ENCODE measurements at regions not wholly inside any gene's neighbourhood (a gene's known extent, or its start where the extent isn't known, plus 50 kb on each side); places are given as distances from the start of the nearest gene placed in this dataset.

GRCh38 chr2:240364961-240365775, 70.3 kb upstream of the GPC1 start:
- H3K4me1 ChIP-seq = peaks cover 6% of the 10 kb centered on the region
- TF ChIP-seq, protein P1, sequence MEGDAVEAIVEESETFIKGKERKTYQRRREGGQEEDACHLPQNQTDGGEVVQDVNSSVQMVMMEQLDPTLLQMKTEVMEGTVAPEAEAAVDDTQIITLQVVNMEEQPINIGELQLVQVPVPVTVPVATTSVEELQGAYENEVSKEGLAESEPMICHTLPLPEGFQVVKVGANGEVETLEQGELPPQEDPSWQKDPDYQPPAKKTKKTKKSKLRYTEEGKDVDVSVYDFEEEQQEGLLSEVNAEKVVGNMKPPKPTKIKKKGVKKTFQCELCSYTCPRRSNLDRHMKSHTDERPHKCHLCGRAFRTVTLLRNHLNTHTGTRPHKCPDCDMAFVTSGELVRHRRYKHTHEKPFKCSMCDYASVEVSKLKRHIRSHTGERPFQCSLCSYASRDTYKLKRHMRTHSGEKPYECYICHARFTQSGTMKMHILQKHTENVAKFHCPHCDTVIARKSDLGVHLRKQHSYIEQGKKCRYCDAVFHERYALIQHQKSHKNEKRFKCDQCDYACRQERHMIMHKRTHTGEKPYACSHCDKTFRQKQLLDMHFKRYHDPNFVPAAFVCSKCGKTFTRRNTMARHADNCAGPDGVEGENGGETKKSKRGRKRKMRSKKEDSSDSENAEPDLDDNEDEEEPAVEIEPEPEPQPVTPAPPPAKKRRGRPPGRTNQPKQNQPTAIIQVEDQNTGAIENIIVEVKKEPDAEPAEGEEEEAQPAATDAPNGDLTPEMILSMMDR (IDR thresholded peaks at IDR 0.05) = no peak
- TF ChIP-seq EZH2 (IDR thresholded peaks at IDR 0.05) = no peak
- no peaks in the 10 kb centered on the region for H3K27me3 ChIP-seq
- H3K9me3 ChIP-seq (ENCODE audit: low read depth) = no peaks in the 10 kb centered on the region
- Mint-ChIP-seq H3K27me3 (ENCODE audit: insufficient read depth, low read depth) (peaks cover 17% of the 10 kb centered on the region), H3K4me1 (peaks cover 13% of the 10 kb centered on the region), H3K36me3 (peaks cover 2% of the 10 kb centered on the region), H3K27ac (peak overlapping the region; percentile 60), H3K9me3 (peaks cover 21% of the 10 kb centered on the region), H3K4me3 (no peak overlapping the region)
- no peak overlapping the region for H3K4me2 ChIP-seq
- no peaks in the 10 kb centered on the region for H3K79me2 ChIP-seq (ENCODE audit: low read depth)
- no peaks in the 10 kb centered on the region for H3F3A ChIP-seq (ENCODE audit: low read depth)
- H4K20me1 ChIP-seq (ENCODE audit: low read depth) = no peaks in the 10 kb centered on the region
- no peak overlapping the region for H3K9ac ChIP-seq
- H2AFZ ChIP-seq (replicated peaks) = no peak overlapping the region
- H3K4me3 ChIP-seq = no peak overlapping the region
- H3K36me3 ChIP-seq = no peaks in the 10 kb centered on the region
- DNase-seq (ENCODE audit: low spot score) = no peak
- H3K27ac ChIP-seq = no peak overlapping the region

GRCh38 chr2:240365971-240366471, 69.4 kb upstream of the GPC1 start:
- TF ChIP-seq EZH2phosphoT487 (IDR thresholded peaks at IDR 0.05) (no peak), EZH2 (IDR thresholded peaks at IDR 0.05) (no peak)
- TF ChIP-seq, protein P1 (IDR thresholded peaks at IDR 0.05) = no peak
- no peak overlapping the region for H2AFZ ChIP-seq (replicated peaks)
- no peaks in the 10 kb centered on the region for H3K9me3 ChIP-seq (ENCODE audit: low read depth)
- H3K79me2 ChIP-seq (ENCODE audit: low read depth) = no peaks in the 10 kb centered on the region
- H3K27ac Mint-ChIP-seq = no peak overlapping the region
- no peaks in the 10 kb centered on the region for H3K36me3 ChIP-seq
- peaks cover 13% of the 10 kb centered on the region for H3K4me1 Mint-ChIP-seq
- H3K9me3 Mint-ChIP-seq = peaks cover 13% of the 10 kb centered on the region
- H3K27me3 Mint-ChIP-seq (ENCODE audit: insufficient read depth, low read depth) = peaks cover 14% of the 10 kb centered on the region
- no peaks in the 10 kb centered on the region for H3K36me3 Mint-ChIP-seq
- peaks cover 6% of the 10 kb centered on the region for H3K4me1 ChIP-seq
- DNase-seq (ENCODE audit: low spot score) = no peak
- no peak overlapping the region for H3K27ac ChIP-seq
- H3K4me3 ChIP-seq = no peak overlapping the region
- no peak overlapping the region for H3K4me2 ChIP-seq
- H3K9ac ChIP-seq = no peak overlapping the region
- no peaks in the 10 kb centered on the region for H3F3A ChIP-seq (ENCODE audit: low read depth)
- no peaks in the 10 kb centered on the region for H4K20me1 ChIP-seq (ENCODE audit: low read depth)
- H3K27me3 ChIP-seq = no peaks in the 10 kb centered on the region
- H3K4me3 Mint-ChIP-seq = no peak overlapping the region

- Histone ChIP-seq H3K9me3 (ENCODE audit: low read depth) (no peaks in the 10 kb centered on the region), H3K27ac (no peak overlapping the region), H3K27me3 (no peaks in the 10 kb centered on the region), H2AFZ (replicated peaks) (no peak overlapping the region), H3K4me2 (no peak overlapping the region), H3K9ac (no peak overlapping the region), H3K36me3 (no peaks in the 10 kb centered on the region), H3K4me3 (no peak overlapping the region), H3F3A (ENCODE audit: low read depth) (no peaks in the 10 kb centered on the region), H4K20me1 (ENCODE audit: low read depth) (no peaks in the 10 kb centered on the region), H3K79me2 (ENCODE audit: low read depth) (no peaks in the 10 kb centered on the region), H3K4me1 (peaks cover 6% of the 10 kb centered on the region)
- Mint-ChIP-seq H3K27me3 (ENCODE audit: insufficient read depth, low read depth) (peaks cover 10% of the 10 kb centered on the region), H3K36me3 (no peaks in the 10 kb centered on the region), H3K4me3 (peak overlapping the region; percentile 65), H3K27ac (no peak overlapping the region), H3K4me1 (peaks cover 13% of the 10 kb centered on the region), H3K9me3 (peaks cover 5% of the 10 kb centered on the region)
- TF ChIP-seq, protein P1 (IDR thresholded peaks at IDR 0.05) = no peak
- no peak for DNase-seq (ENCODE audit: low spot score)
Observed at GRCh38 chr2:240366901-240367300, 68.6 kb upstream of the GPC1 start.
